UCSD-AML1 (cell line): ENCODE measurements at regions not wholly inside any gene's neighbourhood (a gene's known extent, or its start where the extent isn't known, plus 50 kb on each side); places are given as distances from the start of the nearest gene placed in this dataset.
"Not testable (repeated sequence)": the region's sequence is repeated elsewhere in the genome, so short reads cannot be mapped to it uniquely, and the experiment has no call there.

ENCODE experiments used
- DNase-seq: peaks from one replicate; lab custom pipeline; 2025; ENCODE audit not compliant: unreplicated experiment; lab: John Stamatoyannopoulos, UW

- no peak for DNase-seq
Observed at GRCh38 chr12:23236066-23236780, 611.3 kb downstream of the ETNK1 start.

DNA sequence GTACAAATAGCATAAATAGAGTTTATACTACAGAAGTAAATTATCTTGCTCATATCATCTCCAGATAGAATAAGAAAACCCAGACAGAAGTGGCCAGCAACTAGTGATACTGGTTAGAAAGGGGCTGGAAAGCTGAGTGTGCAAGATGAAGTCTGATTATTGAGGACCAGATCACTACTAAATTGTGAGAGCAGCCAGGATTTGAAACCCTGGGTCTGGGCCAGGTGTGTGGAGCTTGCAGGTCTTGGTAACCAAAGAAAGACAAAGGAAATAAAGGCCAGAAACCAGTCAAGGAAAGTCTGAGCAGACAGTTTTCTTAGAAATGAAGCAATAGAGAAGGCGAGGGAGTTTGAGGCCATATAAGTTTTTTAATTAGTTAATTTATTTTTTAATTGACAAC lies 611.8 kb downstream of the ETNK1 start:
- no peak for DNase-seq

- no peak for DNase-seq
Observed at GRCh38 chr12:23238190-23238589, 613.2 kb downstream of the ETNK1 start.

- no peak for DNase-seq
Observed at GRCh38 chr12:23238957-23239356, 614.0 kb downstream of the ETNK1 start.

DNA sequence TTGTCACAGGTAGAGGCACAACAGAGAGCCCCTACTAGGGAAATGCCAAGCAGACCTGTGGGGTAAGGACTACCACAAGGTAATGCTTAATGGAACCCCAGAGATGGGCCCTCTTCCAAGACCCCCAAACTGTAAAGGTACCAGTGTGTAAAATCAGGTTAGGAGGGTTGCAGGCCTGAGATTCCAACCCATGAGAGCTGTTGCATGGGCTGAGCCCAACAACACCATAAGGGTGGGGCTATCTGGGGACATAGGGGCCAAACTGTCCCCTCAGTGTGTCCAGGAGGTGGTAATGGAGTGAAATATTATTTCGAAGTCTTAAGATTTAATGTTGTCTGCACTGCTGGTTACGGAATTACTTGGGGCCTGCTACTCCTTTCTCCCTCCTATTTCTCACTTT lies 620.2 kb downstream of the ETNK1 start:
- DNase-seq: no peak

DNA sequence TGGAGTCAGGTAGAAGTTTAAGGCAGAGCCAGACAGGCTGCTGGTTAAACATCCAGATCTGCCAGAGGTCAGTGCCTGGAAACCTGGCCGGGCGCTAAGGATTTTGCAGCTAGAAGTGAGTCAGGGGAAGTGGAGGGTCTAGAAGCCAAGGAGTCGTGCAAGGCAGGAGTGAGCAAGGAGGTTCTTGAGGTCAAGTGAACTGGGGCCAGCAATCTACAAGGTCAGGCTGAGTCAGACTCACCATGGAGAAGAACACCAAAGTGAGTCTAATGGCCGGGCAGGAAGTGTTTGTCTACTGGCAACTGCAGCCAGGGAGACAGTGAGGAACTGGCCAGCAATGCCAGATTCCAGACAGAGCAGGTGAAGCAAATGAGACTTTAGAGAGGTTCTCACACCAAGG lies 628.2 kb downstream of the ETNK1 start:
- no peak for DNase-seq

DNA sequence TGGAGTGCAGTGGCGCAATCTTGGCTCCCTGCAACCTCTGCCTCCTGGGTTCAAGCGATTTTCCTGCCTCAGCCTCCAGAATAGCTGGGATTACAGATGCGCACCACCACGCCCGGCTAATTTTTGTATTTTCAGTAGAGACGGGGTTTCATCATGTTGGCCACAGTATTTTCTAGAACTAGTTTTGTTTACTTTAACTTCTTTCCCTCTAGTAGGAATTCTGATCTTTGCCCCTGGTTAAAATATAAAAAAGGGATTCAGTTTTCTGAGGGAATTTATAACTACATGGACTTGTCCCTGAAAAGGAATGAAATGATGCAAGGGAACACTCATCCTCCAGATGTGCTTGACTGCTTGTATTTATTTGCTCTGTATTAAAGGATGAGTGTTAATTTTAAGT lies 628.9 kb downstream of the ETNK1 start:
- not testable (repeated sequence) for DNase-seq

DNA sequence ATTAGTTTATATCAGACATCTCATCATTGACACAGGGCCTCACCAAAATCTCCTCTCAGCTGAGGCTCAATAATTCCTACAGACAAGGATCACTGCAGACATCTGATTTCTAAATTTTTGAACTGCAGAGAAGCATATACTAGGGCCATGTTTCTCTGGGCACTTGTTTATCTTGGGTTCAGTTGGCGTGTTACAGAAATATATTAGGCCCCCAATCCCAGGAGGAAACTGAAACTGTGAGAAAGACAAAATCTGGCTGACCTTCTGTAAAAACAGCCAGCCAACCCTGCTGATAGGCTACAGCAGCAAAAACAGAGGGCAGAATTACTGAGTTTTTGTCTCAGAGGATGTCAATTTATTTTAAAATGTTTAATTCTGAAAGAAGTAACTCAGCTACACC lies 634.6 kb downstream of the ETNK1 start:
- DNase-seq: no peak

- no peak for DNase-seq
Observed at GRCh38 chr12:23262670-23263069, 637.7 kb downstream of the ETNK1 start.

GRCh38 chr12:23277831-23278230 lies 652.9 kb downstream of the ETNK1 start:
- no peak for DNase-seq

DNA sequence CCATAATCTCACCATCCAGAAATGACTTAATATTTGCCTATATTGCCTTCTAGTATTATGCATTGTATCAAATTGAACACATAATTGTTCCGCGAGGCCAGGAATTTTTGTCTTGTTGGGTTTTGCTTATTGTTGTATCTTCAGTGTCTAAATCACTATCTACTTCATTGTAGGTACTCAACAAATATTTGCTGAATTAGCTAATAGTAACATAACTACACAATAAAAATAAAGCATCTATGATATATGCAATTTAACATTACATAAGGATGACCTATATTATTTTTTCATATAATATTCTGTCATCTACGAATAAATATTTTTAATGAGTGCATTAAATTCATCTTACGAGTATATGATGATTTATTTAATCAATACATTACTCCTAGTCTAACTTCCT lies 656.3 kb downstream of the ETNK1 start:
- no peak for DNase-seq

DNA sequence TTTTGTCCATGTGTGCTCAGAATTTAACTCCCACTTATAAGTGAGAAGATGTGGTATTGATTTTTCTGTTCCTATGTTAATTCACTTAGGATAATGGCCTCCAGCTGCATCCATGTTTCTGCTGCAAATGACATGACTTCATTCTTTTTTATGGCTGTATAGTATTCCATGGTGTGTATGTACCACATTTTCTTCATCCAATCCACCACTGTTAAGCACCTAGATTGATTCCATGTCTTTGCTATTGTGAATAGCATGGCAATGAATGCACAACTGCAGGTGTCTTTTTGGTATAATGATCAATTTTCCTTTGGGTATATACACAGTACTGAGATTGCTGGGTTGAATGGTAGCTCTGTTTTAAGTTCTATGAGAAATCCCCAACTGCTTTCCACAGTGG lies 657.7 kb downstream of the ETNK1 start:
- DNase-seq: no peak

DNA sequence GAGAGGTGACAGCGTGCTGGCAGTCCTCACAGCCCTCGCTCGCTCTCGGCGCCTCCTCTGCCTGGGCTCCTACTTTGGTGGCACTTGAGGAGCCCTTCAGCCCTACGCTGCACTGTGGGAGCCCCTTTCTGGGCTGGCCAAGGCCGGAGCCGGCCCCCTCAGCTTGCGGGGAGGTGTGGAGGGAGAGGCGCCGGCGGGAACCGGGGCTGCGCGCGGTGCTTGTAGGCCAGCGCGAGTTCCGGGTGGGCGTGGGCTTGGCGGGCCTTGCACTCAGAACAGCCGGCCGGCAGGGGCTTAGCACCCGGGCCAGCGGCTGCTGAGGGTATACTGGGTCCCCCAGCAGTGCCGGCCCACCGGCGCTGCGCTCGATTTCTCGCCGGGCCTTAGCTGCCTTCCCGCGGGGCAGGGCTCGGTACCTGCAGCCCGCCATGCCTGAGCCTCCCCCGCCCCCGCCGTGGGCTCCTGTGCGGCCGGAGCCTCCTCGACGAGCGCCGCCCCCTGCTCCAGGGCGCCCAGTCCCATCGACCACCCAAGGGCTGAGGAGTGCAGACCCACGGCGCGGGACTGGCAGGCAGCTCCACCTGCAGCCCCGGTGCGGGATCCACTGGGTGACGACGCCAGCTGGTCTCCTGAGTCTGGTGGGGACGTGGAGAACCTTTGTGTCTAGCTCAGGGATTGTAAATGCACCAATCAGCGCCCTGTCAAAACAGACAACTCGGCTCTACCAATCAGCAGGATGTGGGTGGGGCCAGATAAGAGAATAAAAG lies 661.0 kb downstream of the ETNK1 start:
- not testable (repeated sequence) for DNase-seq

DNA sequence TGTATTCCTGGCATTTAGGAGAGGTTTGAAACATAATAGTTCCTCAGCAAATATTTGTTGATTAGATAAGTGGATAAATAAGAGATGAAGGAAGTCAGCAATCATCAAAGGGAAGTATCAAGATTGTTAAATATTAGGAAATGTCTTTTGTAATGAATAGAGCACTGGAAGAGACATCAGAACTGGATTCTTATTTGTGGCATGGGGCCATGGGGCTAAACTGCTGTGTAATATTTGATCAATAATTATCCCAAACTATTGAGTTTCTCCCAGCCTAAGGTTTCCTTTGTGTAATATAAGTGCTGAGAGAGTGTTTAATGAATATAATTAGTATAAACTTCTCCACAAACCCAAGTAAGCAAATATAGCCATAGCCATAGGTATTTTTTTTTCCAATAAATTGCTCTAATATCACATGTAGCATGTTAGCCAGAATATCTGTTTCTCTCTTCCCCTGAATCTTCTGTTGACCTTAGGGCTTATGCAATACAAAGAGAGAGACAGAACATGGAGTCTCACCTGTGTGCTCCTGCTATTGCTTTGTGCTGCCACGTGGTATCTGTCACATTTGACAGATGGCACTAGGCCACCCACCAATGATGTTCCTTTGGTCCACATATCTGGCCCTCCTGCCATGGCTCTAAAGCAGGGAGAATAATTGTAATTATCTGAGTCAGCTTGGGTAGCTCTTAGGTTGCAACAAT lies 658.7 kb downstream of the SOX5 start:
- DNase-seq: no peak

GRCh38 chr12:23303220-23303619 lies 646.2 kb downstream of the SOX5 start:
- DNase-seq: no peak

DNA sequence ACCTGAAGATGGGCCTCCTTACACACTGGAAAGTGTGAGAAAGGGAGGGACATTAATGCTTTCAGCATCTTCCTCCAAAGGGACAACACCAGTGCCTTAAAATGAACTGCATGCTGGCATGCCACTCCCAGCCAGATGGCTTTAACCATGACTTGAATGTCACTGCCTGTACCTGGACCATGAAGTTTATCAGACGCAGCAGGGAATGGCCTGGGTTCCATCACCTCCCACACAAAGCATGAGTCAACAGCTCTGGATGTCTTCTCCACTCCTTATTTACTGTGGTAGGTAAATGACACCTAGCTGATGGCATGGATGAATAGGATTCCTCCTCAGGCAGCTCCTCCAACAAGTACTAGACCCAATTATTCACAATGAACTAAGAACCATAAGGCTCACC lies 645.6 kb downstream of the SOX5 start:
- DNase-seq: no peak

- DNase-seq: no peak
Observed at GRCh38 chr12:23333938-23334337, 615.5 kb downstream of the SOX5 start.

GRCh38 chr12:23335593-23335992 lies 613.9 kb downstream of the SOX5 start:
- no peak for DNase-seq

DNA sequence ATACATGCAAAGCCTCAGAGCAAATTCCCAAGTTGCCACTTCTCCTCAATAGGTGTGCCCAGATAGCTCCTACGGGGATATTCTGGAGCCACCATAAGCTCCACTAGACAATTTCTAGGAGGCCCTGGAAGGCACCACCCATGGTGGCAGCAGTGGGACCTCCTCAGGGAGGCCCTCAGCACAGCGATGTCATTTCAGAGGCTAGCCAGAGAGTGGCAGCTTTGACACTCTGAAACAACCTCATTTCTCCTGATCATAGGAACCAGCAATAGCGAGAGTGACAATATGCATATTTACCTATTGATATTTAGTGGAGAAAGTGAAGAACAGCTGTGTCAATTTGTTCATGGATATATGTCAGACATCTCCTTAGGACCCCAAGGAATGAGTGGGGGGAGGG lies 612.3 kb downstream of the SOX5 start:
- no peak for DNase-seq

DNA sequence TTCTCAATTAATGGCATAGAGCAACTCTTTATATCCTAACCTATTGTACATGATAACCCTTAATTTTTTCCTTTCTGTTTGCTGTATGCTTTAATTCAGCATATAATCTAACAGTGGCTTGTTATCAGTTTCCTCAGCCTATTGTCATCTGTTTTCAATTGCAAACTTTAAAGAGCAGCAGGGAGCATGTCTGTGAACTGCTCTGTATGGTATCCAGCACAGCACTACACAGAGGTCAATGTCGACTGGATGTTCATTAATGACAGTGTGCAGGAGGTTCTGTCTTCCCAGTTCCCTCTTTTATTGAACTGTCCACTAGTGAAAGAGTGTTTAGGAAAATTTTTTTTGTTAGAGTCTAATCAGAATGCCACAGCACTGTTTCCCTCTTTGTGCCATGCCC lies 609.1 kb downstream of the SOX5 start:
- no peak for DNase-seq

GRCh38 chr12:23342407-23342806 lies 607.1 kb downstream of the SOX5 start:
- DNase-seq: no peak

DNA sequence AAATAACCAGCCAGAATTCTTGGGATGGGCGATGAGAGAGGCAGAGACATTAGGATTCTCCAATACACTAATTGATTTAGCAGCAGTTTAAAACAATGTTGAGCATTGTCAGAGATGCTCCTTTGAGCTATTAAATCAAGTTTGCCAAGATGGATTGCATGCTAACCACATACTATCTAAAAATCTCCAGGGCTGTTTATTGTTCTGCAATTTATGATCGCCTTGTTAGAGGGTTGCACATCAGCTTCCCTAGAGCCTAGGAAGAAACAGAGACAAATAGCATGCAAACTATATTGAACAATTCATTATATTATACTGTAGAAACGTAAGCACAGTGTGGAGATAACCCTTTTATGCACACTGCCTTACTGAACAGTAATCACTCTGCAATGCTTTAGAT lies 599.9 kb downstream of the SOX5 start:
- DNase-seq: no peak
